Activated gamma-delta T cell treated with Interleukin-2 at 50 U/mL for 16 hours (primary cell): ENCODE measurements at regions not wholly inside any gene's neighbourhood (a gene's known extent, or its start where the extent isn't known, plus 50 kb on each side); places are given as distances from the start of the nearest gene placed in this dataset.

Source experiments
- DNase-seq: peaks from one replicate; pipeline ENCODE4 v3.0.0-alpha.2; 2020

GRCh38 chr2:133773854-133774653 is 205.8 kb upstream of the NCKAP5 start:
- no peak for DNase-seq

DNA sequence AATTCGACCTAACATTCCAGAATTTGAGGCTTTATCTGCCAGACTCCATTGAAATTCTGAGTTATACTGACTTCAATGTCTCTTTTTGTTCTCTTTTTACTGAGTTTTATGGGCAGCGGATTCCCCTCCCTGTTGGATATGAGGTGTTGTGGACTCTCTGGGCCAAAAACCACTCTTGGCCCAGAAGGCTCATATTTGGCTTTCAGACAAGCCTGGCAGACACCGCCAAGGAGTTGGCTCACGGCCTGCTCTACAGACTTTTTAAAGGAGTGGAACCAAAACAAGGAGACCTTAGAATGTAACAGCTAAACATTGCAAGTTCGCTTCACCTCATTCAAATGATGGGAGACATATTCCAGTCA is 206.4 kb upstream of the NCKAP5 start:
- DNase-seq = no peak

- no peak for DNase-seq
These were observed 208.8 kb upstream of the NCKAP5 start for GRCh38 chr2:133776936-133777573.

- DNase-seq = no peak
These were observed 209.3 kb upstream of the NCKAP5 start for GRCh38 chr2:133777574-133777960.

DNA sequence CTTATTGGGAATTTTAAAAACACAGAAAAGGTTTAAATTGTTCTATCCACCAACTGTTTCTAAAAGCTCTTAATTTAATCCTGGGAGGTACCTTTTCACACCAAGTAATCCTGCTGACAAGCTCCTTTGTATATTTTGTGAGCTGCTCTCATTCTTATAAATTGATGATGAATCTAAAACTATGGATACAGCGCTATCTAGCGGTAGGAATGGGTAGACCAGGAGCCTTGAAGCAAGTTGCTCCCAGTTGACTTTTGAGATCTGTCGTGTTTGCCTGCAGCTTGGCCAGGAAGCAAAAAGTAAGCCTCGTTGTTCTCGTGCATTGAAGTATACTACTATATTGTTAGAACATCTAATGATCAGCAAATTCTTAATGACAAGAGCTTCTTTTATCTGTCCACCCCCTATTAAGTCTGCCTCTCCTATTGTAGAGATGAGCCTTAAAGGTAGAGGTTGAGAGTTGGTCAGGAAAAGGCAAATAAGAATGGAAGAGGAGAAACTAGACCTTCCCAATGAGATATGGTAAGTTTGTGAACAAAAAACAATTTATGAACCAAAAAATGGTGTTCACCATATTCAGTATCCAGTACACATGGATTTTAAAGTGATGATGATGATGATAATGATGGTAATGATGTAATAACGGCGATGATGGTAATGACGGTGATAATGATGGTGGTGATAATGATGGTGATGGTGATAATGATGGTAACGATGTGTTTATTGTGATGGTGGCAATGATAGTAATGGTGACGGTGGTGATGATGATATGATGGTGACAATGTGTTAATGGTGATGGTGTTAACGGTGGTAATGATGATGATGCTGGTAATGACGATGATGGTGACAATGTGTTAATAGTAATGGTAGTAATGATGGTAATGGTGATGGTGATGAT is 212.1 kb upstream of the NCKAP5 start:
- DNase-seq = no peak

GRCh38 chr2:133780997-133781513 is 212.8 kb upstream of the NCKAP5 start:
- DNase-seq = no peak

GRCh38 chr2:133787207-133787606 is 218.9 kb upstream of the NCKAP5 start:
- no peak for DNase-seq

DNA sequence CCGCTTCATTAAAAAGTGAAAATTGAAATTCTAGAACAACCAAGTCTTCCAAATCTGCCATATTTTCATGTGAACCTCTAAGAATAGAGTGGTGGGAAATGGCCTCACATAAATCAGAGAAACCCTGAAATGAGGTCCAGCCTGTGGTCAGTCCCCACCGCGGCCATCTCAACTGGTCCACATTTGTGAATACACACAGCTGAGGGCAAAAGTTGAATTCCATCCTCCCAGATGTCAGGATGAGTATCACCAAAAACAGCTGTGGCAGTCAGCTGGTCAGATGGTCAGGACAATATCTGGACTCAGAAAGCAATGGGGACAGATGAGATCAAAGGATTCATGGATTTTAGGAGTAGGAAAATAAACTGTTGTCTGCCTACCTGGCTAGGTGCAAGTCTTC is 219.4 kb upstream of the NCKAP5 start:
- DNase-seq = no peak

DNA sequence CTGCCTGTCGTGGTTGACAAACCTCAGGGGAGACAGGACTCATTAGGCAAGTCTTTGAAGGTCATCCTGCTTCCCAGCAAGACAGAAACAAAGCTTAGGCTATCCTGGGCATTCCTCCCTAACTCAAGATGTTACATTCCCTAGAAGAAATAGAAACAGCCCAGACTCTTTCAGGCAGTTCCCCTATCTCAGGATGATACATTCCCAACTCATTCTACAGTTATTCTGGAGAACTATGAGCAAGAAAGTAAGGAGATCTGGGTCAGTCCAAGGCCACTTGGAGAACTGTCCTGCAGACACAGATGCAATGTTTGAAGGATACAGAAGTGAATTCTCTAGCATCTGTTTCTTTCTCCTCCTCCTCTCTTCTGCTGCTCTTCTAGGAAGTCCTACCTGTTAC is 220.1 kb upstream of the NCKAP5 start:
- no peak for DNase-seq

DNA sequence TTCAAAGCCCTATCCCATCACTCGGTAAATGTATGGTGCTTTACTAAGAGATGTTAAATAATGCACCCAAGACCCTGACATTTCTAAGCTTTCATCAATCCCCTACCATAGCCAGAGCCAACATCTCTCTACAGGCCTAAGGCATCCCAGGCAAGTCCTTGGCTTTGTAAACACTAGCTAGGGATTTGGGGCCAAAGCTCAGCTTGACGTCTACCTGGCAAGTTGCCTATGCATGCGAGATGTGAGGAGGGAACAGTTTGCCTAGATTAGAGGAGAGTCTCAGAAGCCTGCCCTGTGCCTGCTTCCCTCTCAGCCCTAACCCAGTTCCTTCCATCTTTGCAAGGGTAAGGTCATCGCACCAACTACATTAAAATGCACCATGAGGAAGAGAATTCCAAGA is 221.5 kb upstream of the NCKAP5 start:
- no peak for DNase-seq

- no peak for DNase-seq
These were observed 222.4 kb upstream of the NCKAP5 start for GRCh38 chr2:133790711-133791110.

DNA sequence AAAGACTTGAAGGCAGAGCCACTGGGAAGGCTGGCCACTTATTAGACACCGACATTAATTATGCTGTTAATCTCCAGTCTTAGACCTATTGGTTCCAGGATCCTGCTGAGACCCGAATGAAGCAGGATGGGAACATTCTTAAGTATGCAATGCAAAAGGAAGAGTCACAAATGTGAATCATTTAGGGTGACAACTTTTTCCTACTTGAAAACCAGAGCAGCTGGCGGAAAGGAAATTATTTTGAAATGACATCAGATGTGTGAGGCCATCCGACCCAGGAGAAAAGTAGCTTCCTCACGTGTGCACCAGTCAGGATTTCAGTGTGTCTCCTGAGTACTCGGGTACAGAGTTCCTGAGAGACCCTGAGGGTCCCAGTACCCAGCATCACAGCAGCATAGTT is 222.9 kb upstream of the NCKAP5 start:
- no peak for DNase-seq

DNA sequence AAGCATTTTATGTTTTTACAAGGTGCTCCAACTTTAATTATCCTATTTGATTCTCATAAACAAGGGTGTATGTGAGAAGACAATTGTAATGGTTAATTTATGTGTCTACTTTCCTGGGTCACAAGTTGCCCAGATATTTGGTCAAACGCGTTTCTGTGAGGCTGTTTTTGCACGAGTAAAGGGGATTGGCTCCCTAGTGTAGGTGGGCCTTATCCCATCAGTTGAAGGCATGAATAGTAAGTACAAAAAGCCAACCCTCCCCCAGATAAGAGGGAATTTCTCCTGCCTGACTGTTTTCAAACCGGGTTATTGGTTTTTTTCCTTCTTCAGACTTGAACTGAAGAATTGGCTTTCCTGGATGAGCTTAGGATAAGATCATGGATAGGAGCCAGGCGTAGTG is 224.0 kb upstream of the NCKAP5 start:
- no peak for DNase-seq

- no peak for DNase-seq
These were observed 225.9 kb upstream of the NCKAP5 start for GRCh38 chr2:133794114-133794513.

- no peak for DNase-seq
These were observed 233.7 kb upstream of the NCKAP5 start for GRCh38 chr2:133801946-133802345.

DNA sequence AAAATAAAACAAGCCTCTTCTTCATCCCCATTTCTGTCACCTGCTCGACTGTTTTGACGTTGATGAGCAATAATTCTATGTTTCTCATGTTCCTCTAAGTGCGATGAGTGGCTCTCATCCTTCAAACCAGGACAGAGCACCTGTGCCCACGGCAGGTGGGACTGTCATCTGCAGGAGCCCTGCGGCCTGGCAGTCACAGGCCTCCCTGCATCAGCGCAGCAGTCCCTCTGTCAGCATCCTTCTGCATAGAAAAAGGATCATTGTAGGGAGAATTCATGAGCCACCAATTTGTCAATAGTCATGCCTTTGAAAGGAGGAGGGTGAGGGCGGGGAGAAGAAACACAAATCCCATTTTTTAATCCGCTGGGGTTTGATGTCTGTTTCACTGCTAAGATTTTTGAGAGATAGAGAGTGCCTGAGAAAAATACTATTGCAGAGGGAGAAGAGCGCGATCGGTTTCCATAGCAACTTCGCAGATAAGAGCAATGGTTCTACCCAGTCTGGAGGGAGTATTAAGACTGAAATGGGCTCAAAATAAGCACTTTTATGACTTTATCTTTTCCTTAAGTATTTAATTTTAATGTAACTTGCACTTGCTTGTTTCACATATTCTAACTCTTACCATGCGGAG is 234.3 kb upstream of the NCKAP5 start:
- no peak for DNase-seq

DNA sequence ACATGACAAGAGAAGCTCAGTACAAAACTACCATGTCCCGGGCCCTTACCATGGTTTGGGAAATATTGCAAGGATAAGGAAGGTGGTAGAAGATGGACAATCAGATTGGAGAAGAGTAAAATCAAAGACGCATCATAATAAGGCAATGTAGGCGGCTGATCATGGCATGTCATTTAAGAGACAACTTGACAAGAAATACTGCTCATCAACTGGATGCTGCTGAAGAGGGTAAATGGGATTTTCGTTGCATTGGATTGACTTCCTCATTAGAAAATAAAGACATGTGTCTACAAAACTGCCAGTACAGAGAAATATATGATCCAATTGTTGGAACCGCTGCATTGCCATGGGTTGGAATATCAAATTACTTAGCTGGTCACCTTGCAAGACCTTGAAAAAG is 238.3 kb upstream of the NCKAP5 start:
- no peak for DNase-seq

DNA sequence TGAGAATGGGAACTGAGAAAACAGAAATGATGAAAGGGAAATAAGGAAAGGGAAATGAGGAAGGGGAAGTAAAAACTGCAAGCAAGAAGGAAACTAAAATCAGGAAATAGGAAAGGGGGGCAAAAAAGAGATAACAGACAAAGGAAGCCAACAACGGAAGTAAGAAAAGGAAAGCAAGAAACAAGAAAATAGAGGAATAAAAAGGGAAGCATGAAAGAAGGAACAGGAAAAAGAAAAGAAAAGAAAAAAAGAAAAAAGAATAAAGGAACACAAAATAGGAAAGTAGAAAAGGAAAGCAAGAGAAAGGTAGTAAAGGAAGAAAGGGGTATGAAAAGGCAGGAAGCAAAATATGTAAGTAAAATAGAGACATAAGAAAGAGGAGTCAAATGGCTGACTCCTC is 241.2 kb upstream of the NCKAP5 start:
- no peak for DNase-seq

GRCh38 chr2:133810559-133810958 is 242.3 kb upstream of the NCKAP5 start:
- DNase-seq = no peak

- no peak for DNase-seq
These were observed 243.3 kb upstream of the NCKAP5 start for GRCh38 chr2:133811409-133812125.

GRCh38 chr2:133812826-133813617 is 244.8 kb upstream of the NCKAP5 start:
- no peak for DNase-seq

- DNase-seq = no peak
These were observed 246.6 kb upstream of the NCKAP5 start for GRCh38 chr2:133814890-133815289.
